ENCODE measurements at regions not wholly inside any gene's neighbourhood (a gene's known extent, or its start where the extent isn't known, plus 50 kb on each side); places are given as distances from the start of the nearest gene placed in this dataset.

DNA sequence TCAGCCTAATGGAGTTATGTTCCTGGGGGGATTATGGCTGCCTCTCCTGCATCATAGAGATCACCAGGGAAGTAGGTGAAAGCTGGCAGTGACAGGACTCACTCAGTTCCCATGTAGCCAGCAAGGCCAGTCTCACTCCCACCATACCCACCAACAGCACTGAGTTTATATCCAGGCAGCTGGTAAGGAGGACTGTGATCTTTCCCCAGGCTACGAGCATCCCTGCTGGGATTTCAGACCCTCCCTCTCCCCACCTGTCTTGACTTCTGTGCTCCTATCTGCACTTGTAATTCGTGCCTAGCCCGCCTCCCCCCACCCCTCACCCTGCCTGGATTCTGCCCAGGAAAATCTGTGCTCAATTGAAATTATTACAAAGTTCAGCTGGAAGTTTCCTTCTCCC, 499.1 kb upstream of the NUDT12 start:
- TF ChIP-seq, protein P1, sequence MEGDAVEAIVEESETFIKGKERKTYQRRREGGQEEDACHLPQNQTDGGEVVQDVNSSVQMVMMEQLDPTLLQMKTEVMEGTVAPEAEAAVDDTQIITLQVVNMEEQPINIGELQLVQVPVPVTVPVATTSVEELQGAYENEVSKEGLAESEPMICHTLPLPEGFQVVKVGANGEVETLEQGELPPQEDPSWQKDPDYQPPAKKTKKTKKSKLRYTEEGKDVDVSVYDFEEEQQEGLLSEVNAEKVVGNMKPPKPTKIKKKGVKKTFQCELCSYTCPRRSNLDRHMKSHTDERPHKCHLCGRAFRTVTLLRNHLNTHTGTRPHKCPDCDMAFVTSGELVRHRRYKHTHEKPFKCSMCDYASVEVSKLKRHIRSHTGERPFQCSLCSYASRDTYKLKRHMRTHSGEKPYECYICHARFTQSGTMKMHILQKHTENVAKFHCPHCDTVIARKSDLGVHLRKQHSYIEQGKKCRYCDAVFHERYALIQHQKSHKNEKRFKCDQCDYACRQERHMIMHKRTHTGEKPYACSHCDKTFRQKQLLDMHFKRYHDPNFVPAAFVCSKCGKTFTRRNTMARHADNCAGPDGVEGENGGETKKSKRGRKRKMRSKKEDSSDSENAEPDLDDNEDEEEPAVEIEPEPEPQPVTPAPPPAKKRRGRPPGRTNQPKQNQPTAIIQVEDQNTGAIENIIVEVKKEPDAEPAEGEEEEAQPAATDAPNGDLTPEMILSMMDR (IDR thresholded peaks at IDR 0.05): no peak
- TF ChIP-seq EP300 (IDR thresholded peaks at IDR 0.05) (no peak), POLR2A (IDR thresholded peaks at IDR 0.05) (no peak), POLR2AphosphoS5 (IDR thresholded peaks at IDR 0.05) (no peak)
